Chondrocyte (in vitro differentiated cells): ENCODE measurements at regions not wholly inside any gene's neighbourhood (a gene's known extent, or its start where the extent isn't known, plus 50 kb on each side); places are given as distances from the start of the nearest gene placed in this dataset.

Experiments used
- DNase-seq: peaks from one replicate; pipeline ENCODE4 v3.0.0; 2021; ENCODE audit warnings: mixed read lengths, low spot score
- H3K27ac Mint-ChIP-seq: one replicate; pipeline ENCODE4 v1.8.0; 2021; ENCODE audit warnings: mild to moderate bottlenecking, moderate library complexity, mixed read lengths; ENCODE audit not compliant: unreplicated experiment
- H3K27me3 Mint-ChIP-seq: 2 replicates; pipeline ENCODE4 v1.8.0; 2021; ENCODE audit warnings: low read depth, mixed read lengths
- H3K36me3 Mint-ChIP-seq: 2 replicates; pipeline ENCODE4 v1.8.0; 2021; ENCODE audit warnings: low read depth, mixed read lengths
- H3K4me1 Mint-ChIP-seq: 2 replicates; pipeline ENCODE4 v1.8.0; 2021; ENCODE audit warnings: low read depth, mild to moderate bottlenecking, mixed read lengths
- H3K4me3 Mint-ChIP-seq: one replicate; pipeline ENCODE4 v1.8.0; 2021; ENCODE audit warnings: mild to moderate bottlenecking, moderate library complexity, mixed read lengths; ENCODE audit not compliant: unreplicated experiment
- H3K9me3 Mint-ChIP-seq: 2 replicates; pipeline ENCODE4 v1.8.0; 2021; ENCODE audit warnings: low read depth, mixed read lengths
- CTCF ChIP-seq: fragments of 200-600 bp; sonication (generic); IDR thresholded peaks from 2 replicates; pipeline ENCODE4 v1.5.0; 2021; ENCODE audit warnings: antibody characterized with exemption, mild to moderate bottlenecking, moderate library complexity

- Mint-ChIP-seq H3K27ac (no peak overlapping the region), H3K27me3 (no peaks in the 10 kb centered on the region), H3K36me3 (no peaks in the 10 kb centered on the region), H3K4me3 (no peak overlapping the region), H3K9me3 (peaks cover 28% of the 10 kb centered on the region), H3K4me1 (no peaks in the 10 kb centered on the region)
- no peak for TF ChIP-seq CTCF
- no peak for DNase-seq
These were observed 74.0 kb upstream of the ZNF30 start for GRCh38 chr19:34852669-34853068.

- Mint-ChIP-seq H3K4me3 (no peak overlapping the region), H3K36me3 (no peaks in the 10 kb centered on the region), H3K27me3 (no peaks in the 10 kb centered on the region), H3K9me3 (peaks cover 32% of the 10 kb centered on the region), H3K27ac (no peak overlapping the region), H3K4me1 (no peaks in the 10 kb centered on the region)
- DNase-seq = no peak
- no peak for TF ChIP-seq CTCF
These were observed 75.4 kb upstream of the ZNF30 start for GRCh38 chr19:34851277-34851804.

- Mint-ChIP-seq H3K4me3 (no peak overlapping the region), H3K4me1 (no peaks in the 10 kb centered on the region), H3K27me3 (peaks cover 2% of the 10 kb centered on the region), H3K27ac (no peak overlapping the region), H3K9me3 (peaks cover 25% of the 10 kb centered on the region), H3K36me3 (no peaks in the 10 kb centered on the region)
- TF ChIP-seq CTCF = no peak
- DNase-seq = no peak
These were observed 74.4 kb upstream of the ZNF599 start for GRCh38 chr19:34847393-34847792.

GRCh38 chr19:34844277-34844676 lies 71.3 kb upstream of the ZNF599 start:
- Mint-ChIP-seq H3K4me1 (no peaks in the 10 kb centered on the region), H3K27ac (no peak overlapping the region), H3K9me3 (peaks cover 18% of the 10 kb centered on the region), H3K4me3 (no peak overlapping the region), H3K27me3 (peaks cover 2% of the 10 kb centered on the region), H3K36me3 (no peaks in the 10 kb centered on the region)
- TF ChIP-seq CTCF = no peak
- no peak for DNase-seq

GRCh38 chr19:34841780-34842179 lies 68.8 kb upstream of the ZNF599 start:
- H3K9me3 Mint-ChIP-seq = peaks cover 6% of the 10 kb centered on the region
- H3K4me3 Mint-ChIP-seq = no peak overlapping the region
- H3K27me3 Mint-ChIP-seq = peaks cover 14% of the 10 kb centered on the region
- no peak for DNase-seq
- no peaks in the 10 kb centered on the region for H3K4me1 Mint-ChIP-seq
- no peak overlapping the region for H3K27ac Mint-ChIP-seq
- H3K36me3 Mint-ChIP-seq = peaks cover 2% of the 10 kb centered on the region
- TF ChIP-seq CTCF = no peak
